AG10803 (cell line): ENCODE measurements at regions not wholly inside any gene's neighbourhood (a gene's known extent, or its start where the extent isn't known, plus 50 kb on each side); places are given as distances from the start of the nearest gene placed in this dataset.

Experiments used
- DNase-seq: peaks from one replicate; pipeline ENCODE4 v3.0.0; 2010; ENCODE audit warnings: low read depth
- H3K4me3 ChIP-seq: 2 replicates; pipeline ENCODE4 v1.5.1; 2011; ENCODE audit warnings: mild to moderate bottlenecking, low read length, control low read depth
- CTCF ChIP-seq: conservative IDR thresholded peaks from 2 replicates; pipeline ENCODE4 v1.5.1; 2011; ENCODE audit warnings: mild to moderate bottlenecking, low read length, control low read depth, inconsistent platforms

- peak; percentile 74 for DNase-seq
- TF ChIP-seq CTCF = no peak
Observed at GRCh38 chr10:29807163-29807806, 172.5 kb upstream of the SVIL start.

GRCh38 chr10:29806350-29806788 lies 171.6 kb upstream of the SVIL start:
- DNase-seq = no peak
- TF ChIP-seq CTCF = no peak
- no peak overlapping the region for H3K4me3 ChIP-seq

More at GRCh38 chr10:29807163-29807806, 172.5 kb upstream of the SVIL start:
- H3K4me3 ChIP-seq = no peak overlapping the region

DNA sequence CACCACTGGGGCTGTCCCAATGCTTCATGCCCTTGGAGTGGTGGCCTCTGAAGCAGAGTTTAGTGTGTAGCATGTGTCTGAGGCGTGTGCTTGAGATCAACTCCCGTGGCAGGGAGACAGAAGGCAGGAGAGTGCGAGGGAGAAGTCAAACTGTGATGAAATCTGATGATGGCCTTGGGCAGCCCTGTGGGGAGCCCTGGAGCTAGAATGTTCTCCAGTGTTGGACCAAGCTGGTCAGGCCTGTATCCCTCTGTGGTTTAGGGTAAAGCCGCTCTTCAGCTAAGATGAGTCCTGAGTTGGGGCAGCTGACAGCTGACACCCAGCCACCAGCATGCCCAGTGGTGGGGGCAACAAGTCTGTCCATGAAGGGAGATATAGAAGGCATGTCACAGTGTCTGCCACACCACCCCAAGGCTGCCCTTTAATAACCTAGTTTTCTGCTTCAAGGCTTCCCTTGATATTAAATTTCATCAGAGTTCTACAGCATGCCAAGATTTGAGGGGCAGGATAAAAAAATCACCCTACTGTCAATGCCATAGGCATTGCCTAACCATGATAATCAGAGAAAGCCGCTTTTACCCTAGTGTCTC lies 170.5 kb upstream of the SVIL start:
- TF ChIP-seq CTCF = no peak
- no peak for DNase-seq
- H3K4me3 ChIP-seq = no peak overlapping the region

- DNase-seq = peak; percentile 74
- H3K4me3 ChIP-seq = no peak overlapping the region
- TF ChIP-seq CTCF = no peak
Observed at GRCh38 chr10:29804025-29804852, 169.5 kb upstream of the SVIL start.

GRCh38 chr10:29802171-29802570 lies 167.4 kb upstream of the SVIL start:
- TF ChIP-seq CTCF = no peak
- no peak for DNase-seq
- H3K4me3 ChIP-seq = no peak overlapping the region

- no peak overlapping the region for H3K4me3 ChIP-seq
- DNase-seq = peak; percentile 68
- no peak for TF ChIP-seq CTCF
Observed at GRCh38 chr10:29798921-29799690, 164.3 kb upstream of the SVIL start.
